IMR-90 (cell line): ENCODE measurements at regions not wholly inside any gene's neighbourhood (a gene's known extent, or its start where the extent isn't known, plus 50 kb on each side); places are given as distances from the start of the nearest gene placed in this dataset.

Experiments
- ATAC-seq: fragments of 200-7000 bp; cut with Tn5 transposase; 2 replicates; pipeline ENCODE4 v1.9.1; 2020; ENCODE audit warnings: low read depth, mild to moderate bottlenecking, moderate library complexity
- BruUV-seq: library from RNA; stranded (reverse); fragments of 400-500 nt; replicated peaks from 2 replicates; lab custom pipeline; 2021; lab: Mats Ljungman, UMichigan
- CTCF ChIA-PET: fragments of 300-600 bp; formaldehyde crosslinking; extraction: SDS; loops from one replicate; lab custom pipeline; 2021; ENCODE audit warnings: antibody characterized with exemption; lab: Yijun Ruan, JAX
- POLR2A ChIA-PET: fragments of 300-600 bp; sonication (Branson Sonifier 250); formaldehyde crosslinking; loops from one replicate; lab custom pipeline; 2022; ENCODE audit warnings: antibody characterized with exemption; ENCODE audit not compliant: unreplicated experiment; lab: Charles Lee
- DNase-seq: peaks from one replicate; pipeline ENCODE4 v3.0.0; 2013
- H2AFZ ChIP-seq: replicated peaks from 2 replicates; pipeline ENCODE3; 2013; ENCODE audit warnings: low read length, mild to moderate bottlenecking; ENCODE audit not compliant: poor library complexity
- H2AK5ac ChIP-seq: 2 replicates; pipeline ENCODE4 v1.6.1; 2013; ENCODE audit warnings: low read depth, low read length, inconsistent platforms
- H2AK9ac ChIP-seq: replicated peaks from 2 replicates; pipeline ENCODE3; 2013; ENCODE audit warnings: mild to moderate bottlenecking, low read depth, low read length, moderate library complexity; ENCODE audit not compliant: poor library complexity
- H2BK120ac ChIP-seq: 2 replicates; pipeline ENCODE4 v1.6.1; 2013; ENCODE audit warnings: low read depth, low read length, inconsistent platforms
- H2BK15ac ChIP-seq: 3 replicates; pipeline ENCODE4 v1.6.1; 2013; ENCODE audit warnings: low read depth, low read length, inconsistent platforms
- H2BK20ac ChIP-seq: 2 replicates; pipeline ENCODE4 v1.6.1; 2013; ENCODE audit warnings: low read depth, mild to moderate bottlenecking, inconsistent platforms, low read length, moderate library complexity
- H2BK5ac ChIP-seq: 2 replicates; pipeline ENCODE4 v1.6.1; 2013; ENCODE audit warnings: mild to moderate bottlenecking, low read depth, low read length, inconsistent platforms; ENCODE audit not compliant: poor library complexity, severe bottlenecking
- H3K14ac ChIP-seq: replicated peaks from 2 replicates; pipeline ENCODE4 v1.6.1; 2013; ENCODE audit warnings: low read depth, low read length, inconsistent platforms
- H3K18ac ChIP-seq: 2 replicates; pipeline ENCODE4 v1.6.1; 2013; ENCODE audit warnings: low read depth, low read length, control low read depth
- H3K23ac ChIP-seq: 2 replicates; pipeline ENCODE4 v1.6.1; 2013; ENCODE audit warnings: low read depth, low read length, inconsistent platforms
- H3K27ac ChIP-seq: 2 replicates; pipeline ENCODE4 v1.5.1; 2013; ENCODE audit warnings: mild to moderate bottlenecking, control low read depth, low read length; ENCODE audit not compliant: insufficient read depth
- H3K27me3 ChIP-seq: 2 replicates; pipeline ENCODE4 v1.6.1; 2013; ENCODE audit warnings: low read length; ENCODE audit not compliant: control insufficient read depth, insufficient read depth
- H3K36me3 ChIP-seq: 2 replicates; pipeline ENCODE4 v1.6.1; 2013; ENCODE audit warnings: low read length, mixed read lengths; ENCODE audit not compliant: control insufficient read depth, insufficient read depth
- H3K4ac ChIP-seq: 2 replicates; pipeline ENCODE4 v1.6.1; 2013; ENCODE audit warnings: low read depth, low read length, inconsistent platforms
- H3K4me1 ChIP-seq: 2 replicates; pipeline ENCODE4 v1.6.1; 2013; ENCODE audit warnings: low read length, mixed read lengths; ENCODE audit not compliant: control insufficient read depth, insufficient read depth
- H3K4me2 ChIP-seq: 2 replicates; pipeline ENCODE4 v1.6.1; 2013; ENCODE audit warnings: low read depth, mild to moderate bottlenecking, control low read depth, low read length, moderate library complexity
- H3K4me3 ChIP-seq: 2 replicates; pipeline ENCODE4 v1.5.1; 2013; ENCODE audit warnings: low read depth, mild to moderate bottlenecking, control low read depth, low read length, moderate library complexity; ENCODE audit not compliant: insufficient read depth
- H3K56ac ChIP-seq: 2 replicates; pipeline ENCODE4 v1.6.1; 2013; ENCODE audit warnings: low read length, inconsistent platforms; ENCODE audit not compliant: insufficient read depth; ENCODE audit errors: extremely low read depth
- H3K79me1 ChIP-seq, 2 experiments: 2 replicates each; pipeline ENCODE4 v1.6.1; 2013; ENCODE audit warnings: low read length in 2 of 2, inconsistent platforms in 1 of 2, low read depth in 1 of 2
- H3K9ac ChIP-seq: 2 replicates; pipeline ENCODE4 v1.6.1; 2013; ENCODE audit warnings: low read depth, low read length, control low read depth
- H3K9me1 ChIP-seq: 2 replicates; pipeline ENCODE4 v1.6.1; 2013; ENCODE audit warnings: low read length, inconsistent platforms; ENCODE audit not compliant: insufficient read depth
- H3K9me3 ChIP-seq: 2 replicates; pipeline ENCODE4 v1.6.1; 2013; ENCODE audit warnings: low read length; ENCODE audit not compliant: control insufficient read depth, insufficient read depth
- H4K20me1 ChIP-seq: 2 replicates; pipeline ENCODE4 v1.6.1; 2013; ENCODE audit warnings: low read length, inconsistent platforms; ENCODE audit not compliant: insufficient read depth
- H4K5ac ChIP-seq: 2 replicates; pipeline ENCODE4 v1.6.1; 2013; ENCODE audit warnings: mild to moderate bottlenecking, low read depth, low read length, control low read depth
- H4K8ac ChIP-seq, 2 experiments: 2 replicates each; pipeline ENCODE4 v1.6.1; 2013; ENCODE audit warnings: low read depth in 2 of 2, low read length in 2 of 2, control low read depth in 1 of 2, inconsistent platforms in 1 of 2
- H4K91ac ChIP-seq: 2 replicates; pipeline ENCODE4 v1.6.1; 2013; ENCODE audit warnings: low read depth, low read length, inconsistent platforms; ENCODE audit not compliant: insufficient read depth
- BHLHE40 ChIP-seq: fragments of 150-350 bp; IDR thresholded peaks from 2 replicates; pipeline ENCODE4 v1.6.1; 2016; ENCODE audit warnings: mild to moderate bottlenecking, low read depth, low read length
- CHD1 ChIP-seq: IDR thresholded peaks from 2 replicates; pipeline ENCODE4 v1.6.1; 2012; ENCODE audit warnings: low read depth, low read length, improper control_type of control experiment
- CTCF ChIP-seq: conservative IDR thresholded peaks from 2 replicates; pipeline ENCODE4 v1.5.1; 2012; ENCODE audit warnings: mild to moderate bottlenecking, low read depth, low read length, improper control_type of control experiment
- ELK1 ChIP-seq: fragments of 150-350 bp; IDR thresholded peaks from 2 replicates; pipeline ENCODE4 v1.6.1; 2016; ENCODE audit warnings: low read depth, mild to moderate bottlenecking, low read length, moderate library complexity, borderline replicate concordance
- MAZ ChIP-seq: IDR thresholded peaks from 2 replicates; pipeline ENCODE4 v1.6.1; 2012; ENCODE audit warnings: low read depth, mild to moderate bottlenecking, low read length, improper control_type of control experiment, moderate library complexity, borderline replicate concordance
- POLR2A ChIP-seq: IDR thresholded peaks from 2 replicates; pipeline ENCODE4 v1.6.1; 2012; ENCODE audit warnings: mild to moderate bottlenecking, low read depth, low read length
- RCOR1 ChIP-seq: IDR thresholded peaks from 2 replicates; pipeline ENCODE4 v1.6.1; 2012; ENCODE audit warnings: mild to moderate bottlenecking, low read length, improper control_type of control experiment; ENCODE audit not compliant: insufficient replicate concordance
- RFX5 ChIP-seq: IDR thresholded peaks from 2 replicates; pipeline ENCODE4 v1.8.0; 2012; ENCODE audit warnings: low read depth, mild to moderate bottlenecking, low read length, moderate library complexity
- WGBS, 2 experiments: methylation state at CpG; one replicate each; pipeline versions ENCODE4 v1.1.5 to v1.1.7; 2013; ENCODE audit warnings: missing lambda C conversion rate in 2 of 2; ENCODE audit not compliant: insufficient read length in 1 of 2; ENCODE audit errors: extremely low coverage in 2 of 2; 5-methylcytosine and 5-hydroxymethylcytosine counted together
- dilution Hi-C: fragments of 300-500 bp; cut with HindIII; formaldehyde crosslinking; loops from one replicate; pipeline ENCODE4 v1.14.3; 2018; ENCODE audit warnings: low sequenced_read_pairs; ENCODE audit not compliant: unreplicated experiment
- in situ Hi-C: fragments of 300-500 bp; cut with MboI; formaldehyde crosslinking; loops from 3 replicates; pipeline ENCODE4 v1.14.3; 2019; ENCODE audit warnings: low sequenced_read_pairs, inconsistent platforms, mixed read lengths
- intact Hi-C: fragments of 100-400 bp; cut with micrococcal nuclease; formaldehyde crosslinking; loops from 2 replicates; pipeline ENCODE4 v1.10.0; 2022
- TF ChIP-seq, protein P1 (sequence below): fragments of 150-350 bp; IDR thresholded peaks from 2 replicates; pipeline ENCODE4 v1.6.1; 2017; ENCODE audit warnings: mild to moderate bottlenecking, antibody characterized with exemption, low read length, low read depth

DNA sequence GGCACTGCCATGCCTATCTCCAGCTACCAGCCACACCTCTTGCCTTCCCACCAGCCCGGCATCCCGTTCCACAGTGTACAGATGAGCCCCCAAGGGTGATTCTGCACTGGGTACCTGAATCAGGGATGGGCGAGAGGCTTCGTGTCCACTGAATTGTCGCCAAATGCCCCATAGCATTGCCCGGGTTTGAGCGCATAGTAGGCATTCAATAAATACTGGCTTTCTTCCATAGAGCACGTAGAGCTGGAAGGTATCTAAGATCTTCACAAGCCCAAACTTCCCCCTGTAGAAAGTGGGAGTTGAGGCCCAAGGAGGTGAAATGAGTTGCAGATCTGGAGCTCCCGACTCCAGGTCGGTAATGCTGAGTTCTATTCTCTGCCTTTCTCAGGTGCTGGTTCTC lies 358.7 kb downstream of the LPIN1 start:
- H3K56ac ChIP-seq: no peak overlapping the region
- in situ Hi-C loops: no loop called here
- H2AFZ ChIP-seq: peak overlapping the region; percentile 37
- DNase-seq (no peak), ATAC-seq (no peak)
- no peak overlapping the region for H3K4me2 ChIP-seq
- no peak overlapping the region for H3K27ac ChIP-seq
- H3K9ac ChIP-seq: no peak overlapping the region
- H3K4me1 ChIP-seq: peaks cover 10% of the 10 kb centered on the region
- peak overlapping the region; percentile 84; the same call in 1 of the 2 replicates for H2BK120ac ChIP-seq
- no peaks in the 10 kb centered on the region for H3K27me3 ChIP-seq
- POLR2A ChIA-PET: interaction anchor here (0.6 kb wide), 1 partner anchor 636 kb away, joined by 3 read pairs; no protein-coding TSS in a partner anchor
- H4K91ac ChIP-seq: no peak overlapping the region; the same call in 1 of the 2 replicates
- H3K23ac ChIP-seq: peak overlapping the region; percentile 76; the same call in 1 of the 2 replicates
- 100% methylated on average over 2 of the region's 10 CpGs; no CpG with 5 or more reads in 1 of the 2 experiments for WGBS, 2 experiments
- no peak for TF ChIP-seq RCOR1
- no peak for TF ChIP-seq POLR2A
- TF ChIP-seq ELK1: no peak
- no peak for TF ChIP-seq MAZ
- TF ChIP-seq, protein P1, sequence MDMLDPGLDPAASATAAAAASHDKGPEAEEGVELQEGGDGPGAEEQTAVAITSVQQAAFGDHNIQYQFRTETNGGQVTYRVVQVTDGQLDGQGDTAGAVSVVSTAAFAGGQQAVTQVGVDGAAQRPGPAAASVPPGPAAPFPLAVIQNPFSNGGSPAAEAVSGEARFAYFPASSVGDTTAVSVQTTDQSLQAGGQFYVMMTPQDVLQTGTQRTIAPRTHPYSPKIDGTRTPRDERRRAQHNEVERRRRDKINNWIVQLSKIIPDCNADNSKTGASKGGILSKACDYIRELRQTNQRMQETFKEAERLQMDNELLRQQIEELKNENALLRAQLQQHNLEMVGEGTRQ: no peak
- no peak for TF ChIP-seq CTCF
- no peak for TF ChIP-seq BHLHE40
- TF ChIP-seq CHD1: no peak
- TF ChIP-seq RFX5: no peak
- H2BK15ac ChIP-seq: peak overlapping the region; percentile 80; the same call in 2 of the 3 replicates
- H4K8ac ChIP-seq: peak overlapping the region in 1 of 2 experiments; percentile 41; a peak in 1 of 4 replicates
- no peaks in the 10 kb centered on the region for H3K36me3 ChIP-seq
- peak overlapping the region; percentile 81 for H2AK5ac ChIP-seq
- intact Hi-C loops: loop anchor here (5.0 kb wide), 3 partner anchors 273 to 612 kb away; partner anchors contain the start of gene TRIB2
- CTCF ChIA-PET: no interaction called here
- no peaks in the 10 kb centered on the region for H3K9me3 ChIP-seq
- H3K79me1 ChIP-seq: no peaks in the 10 kb centered on the region
- no peak overlapping the region for H4K5ac ChIP-seq
- H2BK20ac ChIP-seq: peak overlapping the region; percentile 76
- H2AK9ac ChIP-seq: peak overlapping the region; percentile 6
- peak overlapping the region; percentile 79 for H3K18ac ChIP-seq
- H3K14ac ChIP-seq: peak overlapping the region; percentile 63; the same call in 1 of the 2 replicates
- dilution Hi-C loops: no loop called here
- no peak overlapping the region for H2BK5ac ChIP-seq
- H3K4me3 ChIP-seq: no peak overlapping the region
- BruUV-seq: no TSS peak
- peak overlapping the region; percentile 78 for H3K4ac ChIP-seq
- H4K20me1 ChIP-seq: no peaks in the 10 kb centered on the region
- H3K9me1 ChIP-seq: no peaks in the 10 kb centered on the region
